HL-60 (cell line): ENCODE measurements at regions not wholly inside any gene's neighbourhood (a gene's known extent, or its start where the extent isn't known, plus 50 kb on each side); places are given as distances from the start of the nearest gene placed in this dataset.

Experiments
- DNase-seq, 2 experiments: peaks; one replicate each; pipeline ENCODE4 v3.0.0-alpha.2; 2010 to 2020; ENCODE audit warnings: low read depth in 1 of 2, low spot score in 1 of 2
- H3K27ac ChIP-seq: fragments of 250-450 bp; sonication (Bioruptor Pico); replicated peaks from 2 replicates; pipeline ENCODE4 v1.5.1; 2020; ENCODE audit warnings: mild to moderate bottlenecking, moderate library complexity
- H3K27me3 ChIP-seq: fragments of 250-450 bp; sonication (Bioruptor Pico); 2 replicates; pipeline ENCODE4 v1.5.1; 2021; ENCODE audit warnings: mild to moderate bottlenecking, moderate library complexity; ENCODE audit not compliant: insufficient read depth, poor library complexity, severe bottlenecking
- H3K4me3 ChIP-seq: replicated peaks from 2 replicates; pipeline ENCODE4 v1.5.1; 2011; ENCODE audit warnings: mild to moderate bottlenecking, control low read depth, low read length; ENCODE audit not compliant: insufficient read depth
- GABPA ChIP-seq: IDR thresholded peaks from 2 replicates; pipeline ENCODE4 v1.6.1; 2012; ENCODE audit warnings: low read depth
- POLR2AphosphoS5 ChIP-seq: IDR thresholded peaks from 2 replicates; pipeline ENCODE4 v1.6.1; 2012; ENCODE audit warnings: low read depth
- SPI1 ChIP-seq: IDR thresholded peaks from 2 replicates; pipeline ENCODE4 v1.6.1; 2012; ENCODE audit warnings: low read depth, mild to moderate bottlenecking, borderline replicate concordance
- TF ChIP-seq, protein P1 (sequence below): IDR thresholded peaks from 2 replicates; pipeline ENCODE4 v1.6.1; 2012; ENCODE audit warnings: low read depth; ENCODE audit not compliant: insufficient replicate concordance
- TF ChIP-seq, protein P2 (sequence below): IDR thresholded peaks from one replicate; pipeline ENCODE4 v1.5.1; 2011; ENCODE audit warnings: low read length, control low read depth, inconsistent platforms; ENCODE audit not compliant: insufficient read depth

DNA sequence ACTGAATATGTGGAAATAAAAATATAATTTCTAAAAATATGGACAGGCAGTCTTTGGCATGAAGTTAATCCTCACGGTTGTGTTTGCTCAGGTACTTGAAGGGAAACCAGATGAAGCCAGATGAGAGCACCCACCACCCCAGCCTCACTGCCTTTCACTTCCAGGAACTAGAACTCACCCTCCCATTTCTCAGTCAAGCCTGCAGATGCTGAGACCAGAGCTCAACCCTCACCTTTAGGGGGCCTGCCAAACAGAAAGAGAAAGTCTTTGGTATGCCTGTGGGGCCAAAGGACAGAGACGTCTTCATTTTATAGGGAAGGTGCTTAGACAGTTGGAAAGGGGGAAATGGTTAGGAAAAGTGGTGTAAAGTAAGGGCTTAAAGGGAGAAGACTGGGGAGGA lies 252.8 kb upstream of the PLET1 start:
- H3K4me3 ChIP-seq: no peak overlapping the region
- H3K27me3 ChIP-seq: no peaks in the 10 kb centered on the region
- TF ChIP-seq SPI1: no peak
- TF ChIP-seq, protein P1, sequence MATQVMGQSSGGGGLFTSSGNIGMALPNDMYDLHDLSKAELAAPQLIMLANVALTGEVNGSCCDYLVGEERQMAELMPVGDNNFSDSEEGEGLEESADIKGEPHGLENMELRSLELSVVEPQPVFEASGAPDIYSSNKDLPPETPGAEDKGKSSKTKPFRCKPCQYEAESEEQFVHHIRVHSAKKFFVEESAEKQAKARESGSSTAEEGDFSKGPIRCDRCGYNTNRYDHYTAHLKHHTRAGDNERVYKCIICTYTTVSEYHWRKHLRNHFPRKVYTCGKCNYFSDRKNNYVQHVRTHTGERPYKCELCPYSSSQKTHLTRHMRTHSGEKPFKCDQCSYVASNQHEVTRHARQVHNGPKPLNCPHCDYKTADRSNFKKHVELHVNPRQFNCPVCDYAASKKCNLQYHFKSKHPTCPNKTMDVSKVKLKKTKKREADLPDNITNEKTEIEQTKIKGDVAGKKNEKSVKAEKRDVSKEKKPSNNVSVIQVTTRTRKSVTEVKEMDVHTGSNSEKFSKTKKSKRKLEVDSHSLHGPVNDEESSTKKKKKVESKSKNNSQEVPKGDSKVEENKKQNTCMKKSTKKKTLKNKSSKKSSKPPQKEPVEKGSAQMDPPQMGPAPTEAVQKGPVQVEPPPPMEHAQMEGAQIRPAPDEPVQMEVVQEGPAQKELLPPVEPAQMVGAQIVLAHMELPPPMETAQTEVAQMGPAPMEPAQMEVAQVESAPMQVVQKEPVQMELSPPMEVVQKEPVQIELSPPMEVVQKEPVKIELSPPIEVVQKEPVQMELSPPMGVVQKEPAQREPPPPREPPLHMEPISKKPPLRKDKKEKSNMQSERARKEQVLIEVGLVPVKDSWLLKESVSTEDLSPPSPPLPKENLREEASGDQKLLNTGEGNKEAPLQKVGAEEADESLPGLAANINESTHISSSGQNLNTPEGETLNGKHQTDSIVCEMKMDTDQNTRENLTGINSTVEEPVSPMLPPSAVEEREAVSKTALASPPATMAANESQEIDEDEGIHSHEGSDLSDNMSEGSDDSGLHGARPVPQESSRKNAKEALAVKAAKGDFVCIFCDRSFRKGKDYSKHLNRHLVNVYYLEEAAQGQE: no peak
- TF ChIP-seq GABPA: no peak
- TF ChIP-seq, protein P2, sequence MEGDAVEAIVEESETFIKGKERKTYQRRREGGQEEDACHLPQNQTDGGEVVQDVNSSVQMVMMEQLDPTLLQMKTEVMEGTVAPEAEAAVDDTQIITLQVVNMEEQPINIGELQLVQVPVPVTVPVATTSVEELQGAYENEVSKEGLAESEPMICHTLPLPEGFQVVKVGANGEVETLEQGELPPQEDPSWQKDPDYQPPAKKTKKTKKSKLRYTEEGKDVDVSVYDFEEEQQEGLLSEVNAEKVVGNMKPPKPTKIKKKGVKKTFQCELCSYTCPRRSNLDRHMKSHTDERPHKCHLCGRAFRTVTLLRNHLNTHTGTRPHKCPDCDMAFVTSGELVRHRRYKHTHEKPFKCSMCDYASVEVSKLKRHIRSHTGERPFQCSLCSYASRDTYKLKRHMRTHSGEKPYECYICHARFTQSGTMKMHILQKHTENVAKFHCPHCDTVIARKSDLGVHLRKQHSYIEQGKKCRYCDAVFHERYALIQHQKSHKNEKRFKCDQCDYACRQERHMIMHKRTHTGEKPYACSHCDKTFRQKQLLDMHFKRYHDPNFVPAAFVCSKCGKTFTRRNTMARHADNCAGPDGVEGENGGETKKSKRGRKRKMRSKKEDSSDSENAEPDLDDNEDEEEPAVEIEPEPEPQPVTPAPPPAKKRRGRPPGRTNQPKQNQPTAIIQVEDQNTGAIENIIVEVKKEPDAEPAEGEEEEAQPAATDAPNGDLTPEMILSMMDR: no peak
- no peak for TF ChIP-seq POLR2AphosphoS5

DNA sequence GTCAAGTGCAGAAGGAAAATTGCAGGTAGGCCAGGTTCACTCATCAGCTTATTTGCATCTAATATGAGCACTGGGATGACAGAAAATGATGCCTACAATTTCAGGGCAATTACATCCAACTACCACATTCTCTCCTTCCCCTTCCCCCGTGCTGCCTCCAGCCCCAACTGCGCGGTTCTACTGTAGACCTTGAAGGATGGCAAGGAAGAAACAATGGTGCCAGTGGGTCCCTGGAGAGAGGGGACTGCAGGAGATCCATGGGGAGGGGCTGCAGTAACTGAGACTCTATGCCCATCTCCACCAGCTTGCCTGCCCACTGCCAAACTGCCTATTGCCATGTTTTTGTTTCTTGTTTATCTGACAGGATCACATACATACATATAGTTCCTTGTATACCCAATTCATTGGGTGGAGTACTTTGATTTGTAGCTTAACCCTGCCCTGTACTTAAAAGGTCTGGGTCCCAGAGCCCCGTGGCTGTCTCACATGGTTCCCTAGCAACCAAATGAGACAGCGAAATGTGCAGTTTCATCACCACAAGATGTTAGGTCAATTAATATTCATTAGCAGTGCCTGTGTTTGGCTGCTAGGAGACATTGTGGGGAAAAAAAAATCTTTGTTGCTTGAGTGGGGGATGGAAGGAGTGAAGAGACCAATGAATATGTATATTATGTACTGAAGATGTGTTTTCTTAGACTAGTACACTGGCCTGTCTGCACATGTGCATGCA lies 253.5 kb upstream of the PLET1 start:
- Histone ChIP-seq H3K27me3 (no peaks in the 10 kb centered on the region), H3K4me3 (no peak overlapping the region), H3K27ac (no peak overlapping the region)
- no peak for TF ChIP-seq POLR2AphosphoS5
- TF ChIP-seq, protein P2: no peak
- TF ChIP-seq, protein P1: no peak
- TF ChIP-seq SPI1: no peak
- no peak for TF ChIP-seq GABPA
- DNase-seq: no peak

More for the DNA sequence above, 252.8 kb upstream of the PLET1 start:
- no peak for DNase-seq
- no peak overlapping the region for H3K27ac ChIP-seq

DNA sequence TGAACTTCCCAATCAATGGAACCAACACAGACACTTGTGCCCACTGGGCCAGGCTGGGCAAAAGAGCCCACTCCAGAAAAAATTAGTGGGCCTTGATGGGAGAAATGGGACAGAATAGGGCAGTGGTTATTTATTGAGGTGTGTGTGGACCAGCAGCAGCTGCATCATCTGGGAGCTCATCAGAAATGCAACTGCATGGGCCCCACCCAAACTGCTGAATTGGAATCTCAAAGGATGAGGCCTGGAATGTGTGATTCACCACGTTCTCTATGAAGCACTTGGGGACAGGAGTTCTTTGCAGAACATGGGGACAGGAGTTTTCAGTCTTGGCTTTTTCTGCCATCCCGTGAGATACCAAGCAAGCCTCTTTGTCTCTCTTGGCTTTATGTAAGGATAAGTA lies 255.6 kb upstream of the PLET1 start:
- Histone ChIP-seq H3K27me3 (no peaks in the 10 kb centered on the region), H3K27ac (no peak overlapping the region), H3K4me3 (no peak overlapping the region)
- DNase-seq: no peak
- TF ChIP-seq POLR2AphosphoS5 (no peak), SPI1 (no peak), GABPA (no peak)
- TF ChIP-seq, protein P2: no peak
- TF ChIP-seq, protein P1: no peak
